ENCODE measurements at regions not wholly inside any gene's neighbourhood (a gene's known extent, or its start where the extent isn't known, plus 50 kb on each side); places are given as distances from the start of the nearest gene placed in this dataset.

- Histone ChIP-seq H3K36me3 (ENCODE audit: control insufficient read depth, insufficient read depth, low read length) (no peaks in the 10 kb centered on the region), H3K27me3 (replicated peaks; ENCODE audit: control insufficient read depth, insufficient read depth, low read length) (no peaks in the 10 kb centered on the region; the same call in 1 of the 2 replicates), H3K4me3 (replicated peaks; ENCODE audit: low read depth, low read length) (no peak overlapping the region)
- no peak for TF ChIP-seq CTCF (IDR thresholded peaks at IDR 0.05; ENCODE audit: insufficient read depth, low read length, poor library complexity, severe bottlenecking)
- DNase-seq (ENCODE audit: extremely low read depth, insufficient read length), result no peak
Measured at GRCh38 chr20:10898552-10898951, 224.8 kb upstream of the JAG1 start.

GRCh38 chr20:10902174-10902573, 228.4 kb upstream of the JAG1 start:
- TF ChIP-seq CTCF (IDR thresholded peaks at IDR 0.05; ENCODE audit: insufficient read depth, low read length, poor library complexity, severe bottlenecking), result no peak

GRCh38 chr20:10902576-10903282, 228.9 kb upstream of the JAG1 start:
- DNase-seq (ENCODE audit: extremely low read depth, insufficient read length), result no peak
- no peaks in the 10 kb centered on the region for H3K36me3 ChIP-seq (ENCODE audit: control insufficient read depth, insufficient read depth, low read length)
- TF ChIP-seq CTCF (IDR thresholded peaks at IDR 0.05; ENCODE audit: insufficient read depth, low read length, poor library complexity, severe bottlenecking), result no peak
- no peaks in the 10 kb centered on the region for H3K27me3 ChIP-seq (replicated peaks; ENCODE audit: control insufficient read depth, insufficient read depth, low read length)
- no peak overlapping the region for H3K4me3 ChIP-seq (replicated peaks; ENCODE audit: low read depth, low read length)

More at GRCh38 chr20:10902174-10902573, 228.4 kb upstream of the JAG1 start:
- no peak for DNase-seq (ENCODE audit: extremely low read depth, insufficient read length)
- Histone ChIP-seq H3K36me3 (ENCODE audit: control insufficient read depth, insufficient read depth, low read length) (no peaks in the 10 kb centered on the region), H3K27me3 (replicated peaks; ENCODE audit: control insufficient read depth, insufficient read depth, low read length) (no peaks in the 10 kb centered on the region), H3K4me3 (replicated peaks; ENCODE audit: low read depth, low read length) (no peak overlapping the region)

- no peak overlapping the region for H3K4me3 ChIP-seq (replicated peaks; ENCODE audit: low read depth, low read length)
- DNase-seq (ENCODE audit: extremely low read depth, insufficient read length), result no peak
- H3K27me3 ChIP-seq (replicated peaks; ENCODE audit: control insufficient read depth, insufficient read depth, low read length), result no peaks in the 10 kb centered on the region
- H3K36me3 ChIP-seq (ENCODE audit: control insufficient read depth, insufficient read depth, low read length), result no peaks in the 10 kb centered on the region
- TF ChIP-seq CTCF (IDR thresholded peaks at IDR 0.05; ENCODE audit: insufficient read depth, low read length, poor library complexity, severe bottlenecking), result no peak
Measured at GRCh38 chr20:10906834-10907233, 233.0 kb upstream of the JAG1 start.

- Histone ChIP-seq H3K36me3 (ENCODE audit: control insufficient read depth, insufficient read depth, low read length) (no peaks in the 10 kb centered on the region), H3K4me3 (replicated peaks; ENCODE audit: low read depth, low read length) (no peak overlapping the region), H3K27me3 (replicated peaks; ENCODE audit: control insufficient read depth, insufficient read depth, low read length) (no peaks in the 10 kb centered on the region)
- no peak for DNase-seq (ENCODE audit: extremely low read depth, insufficient read length)
- no peak for TF ChIP-seq CTCF (IDR thresholded peaks at IDR 0.05; ENCODE audit: insufficient read depth, low read length, poor library complexity, severe bottlenecking)
Measured at GRCh38 chr20:10909803-10910202, 236.0 kb upstream of the JAG1 start.
